ENCODE measurements at regions not wholly inside any gene's neighbourhood (a gene's known extent, or its start where the extent isn't known, plus 50 kb on each side); places are given as distances from the start of the nearest gene placed in this dataset.

GRCh38 chr6:167474725-167475124 lies 149.8 kb downstream of the TTLL2 start:
- TF ChIP-seq CTCF (IDR thresholded peaks at IDR 0.05): no peak
- peaks cover 0 to 3% of the 10 kb centered on the region in 2 donors for H3K4me1 ChIP-seq (ENCODE audit: control insufficient read depth in 1 of 2, insufficient read depth in 2 of 2, low read length in 2 of 2)
- H3K9me3 Mint-ChIP-seq: peaks cover 0 to 2% (median 0%) of the 10 kb centered on the region in 7 donors
- H3K9ac ChIP-seq (ENCODE audit: insufficient read depth, low read length, poor library complexity, severe bottlenecking): no peak overlapping the region
- H3K4me3 ChIP-seq (replicated peaks in 1 of 3; ENCODE audit: low read depth in 2 of 3, low read length in 3 of 3): no peak overlapping the region
- intact Hi-C loops (cut with micrococcal nuclease): no loop called here
- H3K4me3 Mint-ChIP-seq: no peak overlapping the region
- no peak overlapping the region for H3K27ac ChIP-seq (ENCODE audit: low read depth in 1 of 2, low read length in 2 of 2)
- H3K36me3 ChIP-seq (replicated peaks in 1 of 2; ENCODE audit: control insufficient read depth in 1 of 2, insufficient read depth in 2 of 2, low read length in 2 of 2): no peaks in the 10 kb centered on the region
- no peak for DNase-seq
- H3K27me3 Mint-ChIP-seq (ENCODE audit: low read depth in 3 of 3): peaks cover 2 to 7% (median 6%) of the 10 kb centered on the region in 3 donors
- no peak overlapping the region for H3K4me2 ChIP-seq (replicated peaks; ENCODE audit: extremely low read depth, low read length, poor library complexity, severe bottlenecking)
- no peak overlapping the region for H3K27ac Mint-ChIP-seq
- no peaks in the 10 kb centered on the region for H3K79me2 ChIP-seq (ENCODE audit: insufficient read depth, low read length)
- H4K20me1 ChIP-seq (ENCODE audit: insufficient read depth, low read length): no peaks in the 10 kb centered on the region
- no peaks in the 10 kb centered on the region for H3K4me1 Mint-ChIP-seq
- no peaks in the 10 kb centered on the region for H3K27me3 ChIP-seq (ENCODE audit: control insufficient read depth in 2 of 2, insufficient read depth in 2 of 2, low read length in 2 of 2)
- no peak overlapping the region for H2AFZ ChIP-seq (ENCODE audit: insufficient read depth, low read depth, low read length, poor library complexity, severe bottlenecking)
- H3K36me3 Mint-ChIP-seq: no peaks in the 10 kb centered on the region
- no peaks in the 10 kb centered on the region for H3K9me3 ChIP-seq (replicated peaks in 1 of 2; ENCODE audit: control insufficient read depth in 1 of 2, insufficient read depth in 1 of 2, low read length in 2 of 2)
- 76% methylated on average over 2 of the region's 3 CpGs for WGBS (ENCODE audit: insufficient coverage)

- intact Hi-C loops (cut with micrococcal nuclease): no loop called here
- no peak overlapping the region for H2AFZ ChIP-seq (ENCODE audit: insufficient read depth, low read depth, low read length, poor library complexity, severe bottlenecking)
- no peak for DNase-seq
- no peak overlapping the region for H3K9ac ChIP-seq (ENCODE audit: insufficient read depth, low read length, poor library complexity, severe bottlenecking)
- TF ChIP-seq CTCF (IDR thresholded peaks at IDR 0.05): no peak
- Mint-ChIP-seq H3K27me3 (ENCODE audit: low read depth in 3 of 3) (peaks cover 4 to 7% (median 6%) of the 10 kb centered on the region in 3 donors), H3K27ac (no peak overlapping the region), H3K9me3 (peaks cover 0 to 4% (median 0%) of the 10 kb centered on the region in 7 donors), H3K4me3 (no peak overlapping the region), H3K36me3 (no peaks in the 10 kb centered on the region), H3K4me1 (peaks cover 9% of the 10 kb centered on the region)
- WGBS (ENCODE audit: insufficient coverage): 92% methylated on average over 9 of the region's 9 CpGs
- H3K4me1 ChIP-seq (ENCODE audit: control insufficient read depth in 1 of 2, insufficient read depth in 2 of 2, low read length in 2 of 2): peaks cover 0 to 10% of the 10 kb centered on the region in 2 donors
- H3K4me2 ChIP-seq (replicated peaks; ENCODE audit: extremely low read depth, low read length, poor library complexity, severe bottlenecking): no peak overlapping the region
- no peaks in the 10 kb centered on the region for H3K27me3 ChIP-seq (ENCODE audit: control insufficient read depth in 2 of 2, insufficient read depth in 2 of 2, low read length in 2 of 2)
- H3K27ac ChIP-seq (ENCODE audit: low read depth in 1 of 2, low read length in 2 of 2): no peak overlapping the region
- no peak overlapping the region for H3K4me3 ChIP-seq (replicated peaks in 1 of 3; ENCODE audit: low read depth in 2 of 3, low read length in 3 of 3)
- H3K36me3 ChIP-seq (replicated peaks in 1 of 2; ENCODE audit: control insufficient read depth in 1 of 2, insufficient read depth in 2 of 2, low read length in 2 of 2): no peaks in the 10 kb centered on the region
- H3K79me2 ChIP-seq (ENCODE audit: insufficient read depth, low read length): no peaks in the 10 kb centered on the region
- H4K20me1 ChIP-seq (ENCODE audit: insufficient read depth, low read length): no peaks in the 10 kb centered on the region
- no peaks in the 10 kb centered on the region for H3K9me3 ChIP-seq (replicated peaks in 1 of 2; ENCODE audit: control insufficient read depth in 1 of 2, insufficient read depth in 1 of 2, low read length in 2 of 2)
Observed at GRCh38 chr6:167475947-167476346, 151.1 kb downstream of the TTLL2 start.

Measured in CD14-positive monocyte (primary cell).